Breast epithelium (tissue), 3 donors: ENCODE measurements at regions not wholly inside any gene's neighbourhood (a gene's known extent, or its start where the extent isn't known, plus 50 kb on each side); places are given as distances from the start of the nearest gene placed in this dataset.

Experiments used
- POLR2A ChIP-seq: fragments of 450-650 bp; IDR thresholded peaks from one replicate; pipeline ENCODE4 v1.6.1; 2016; ENCODE audit warnings: antibody characterized with exemption, mild to moderate bottlenecking, moderate library complexity
- POLR2AphosphoS5 ChIP-seq, 3 donors: sonication (generic); formaldehyde crosslinking; IDR thresholded peaks; one replicate each; pipeline ENCODE4 v1.6.1; 2017; ENCODE audit warnings: antibody characterized with exemption in 3 of 3
- TF ChIP-seq, protein P1 (sequence below), 3 donors: fragments of 450-650 bp; IDR thresholded peaks; one replicate each; pipeline ENCODE4 v1.5.1; 2016 to 2017; ENCODE audit warnings: antibody characterized with exemption in 3 of 3, mild to moderate bottlenecking in 3 of 3, moderate library complexity in 3 of 3

DNA sequence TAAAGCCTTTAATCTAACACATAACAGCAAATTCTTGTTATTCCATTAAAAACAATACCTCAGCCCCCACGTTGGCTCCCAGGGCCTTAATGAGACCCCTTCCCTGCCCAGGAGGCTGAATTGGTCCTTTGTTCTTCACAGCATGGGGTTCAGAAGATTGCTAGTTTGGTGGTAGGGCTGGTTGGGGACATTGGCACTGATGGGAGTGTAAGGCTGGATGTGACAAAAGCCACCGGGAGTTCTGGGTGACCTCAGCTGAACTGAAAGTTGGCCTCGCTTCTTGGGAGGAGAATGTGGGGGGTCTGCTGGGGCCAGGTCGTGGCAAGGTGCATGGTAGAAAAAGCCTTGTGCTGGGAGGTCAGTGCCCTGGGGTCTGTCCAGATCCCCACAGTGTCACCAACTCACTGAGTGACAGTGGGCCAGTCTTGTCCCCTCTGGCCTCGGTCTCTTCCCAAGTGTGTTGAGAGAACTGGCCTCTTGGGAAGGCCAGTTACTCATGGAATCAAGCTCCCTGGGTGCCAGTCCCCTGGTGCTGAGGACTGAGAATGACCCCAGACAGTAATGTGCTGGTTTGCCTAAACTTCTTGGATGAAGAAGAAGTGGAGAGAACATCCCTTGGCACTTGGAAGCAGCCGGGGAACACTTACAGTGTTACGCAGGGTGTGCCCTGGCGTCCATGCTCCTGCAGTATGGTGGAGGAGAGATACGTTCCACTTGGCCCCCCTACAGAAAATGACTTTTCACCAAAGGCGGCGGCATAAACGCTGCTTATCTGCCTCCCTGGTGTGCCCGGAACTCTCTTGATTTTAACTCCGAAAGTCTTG is 283.7 kb upstream of the RTL1 start:
- TF ChIP-seq, protein P1, sequence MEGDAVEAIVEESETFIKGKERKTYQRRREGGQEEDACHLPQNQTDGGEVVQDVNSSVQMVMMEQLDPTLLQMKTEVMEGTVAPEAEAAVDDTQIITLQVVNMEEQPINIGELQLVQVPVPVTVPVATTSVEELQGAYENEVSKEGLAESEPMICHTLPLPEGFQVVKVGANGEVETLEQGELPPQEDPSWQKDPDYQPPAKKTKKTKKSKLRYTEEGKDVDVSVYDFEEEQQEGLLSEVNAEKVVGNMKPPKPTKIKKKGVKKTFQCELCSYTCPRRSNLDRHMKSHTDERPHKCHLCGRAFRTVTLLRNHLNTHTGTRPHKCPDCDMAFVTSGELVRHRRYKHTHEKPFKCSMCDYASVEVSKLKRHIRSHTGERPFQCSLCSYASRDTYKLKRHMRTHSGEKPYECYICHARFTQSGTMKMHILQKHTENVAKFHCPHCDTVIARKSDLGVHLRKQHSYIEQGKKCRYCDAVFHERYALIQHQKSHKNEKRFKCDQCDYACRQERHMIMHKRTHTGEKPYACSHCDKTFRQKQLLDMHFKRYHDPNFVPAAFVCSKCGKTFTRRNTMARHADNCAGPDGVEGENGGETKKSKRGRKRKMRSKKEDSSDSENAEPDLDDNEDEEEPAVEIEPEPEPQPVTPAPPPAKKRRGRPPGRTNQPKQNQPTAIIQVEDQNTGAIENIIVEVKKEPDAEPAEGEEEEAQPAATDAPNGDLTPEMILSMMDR (IDR thresholded peaks at IDR 0.05) = no peak
- no peak for TF ChIP-seq POLR2A
- TF ChIP-seq POLR2AphosphoS5 (IDR thresholded peaks at IDR 0.05) = no peak
